Spleen (tissue), 11 donors: ENCODE measurements at regions not wholly inside any gene's neighbourhood (a gene's known extent, or its start where the extent isn't known, plus 50 kb on each side); places are given as distances from the start of the nearest gene placed in this dataset.

Experiments used
- DNase-seq: peaks from one replicate; pipeline ENCODE4 v3.0.0-alpha.2; 2020
- H3K27ac ChIP-seq, 8 donors: fragments of 200-600 bp; sonication (generic) in 7 of 8; 1 replicate in 4 of 8; 2 replicates in 4 of 8; pipeline versions ENCODE4 v1.5.0 to v1.8.0; 2016 to 2021; ENCODE audit warnings: inconsistent platforms in 4 of 8, mild to moderate bottlenecking in 4 of 8, moderate library complexity in 1 of 8
- H3K27me3 ChIP-seq, 7 donors: fragments of 200-600 bp; sonication (generic) in 6 of 7; replicated peaks in 1 of 7; 1 replicate in 4 of 7; 2 replicates in 3 of 7; pipeline versions ENCODE4 v1.5.0 to v1.8.0; 2016 to 2021; ENCODE audit warnings: inconsistent platforms in 3 of 7, mild to moderate bottlenecking in 1 of 7
- H3K36me3 ChIP-seq, 6 donors: fragments of 200-600 bp; sonication (generic) in 5 of 6; 1 replicate in 4 of 6; 2 replicates in 2 of 6; pipeline versions ENCODE4 v1.5.0 to v1.8.0; 2016 to 2021; ENCODE audit warnings: inconsistent platforms in 2 of 6
- H3K4me1 ChIP-seq, 6 donors: fragments of 200-600 bp; sonication (generic) in 5 of 6; 1 replicate in 3 of 6; 2 replicates in 3 of 6; pipeline versions ENCODE4 v1.5.0 to v1.8.0; 2016 to 2021; ENCODE audit warnings: inconsistent platforms in 3 of 6
- H3K4me3 ChIP-seq, 8 donors: fragments of 200-600 bp; sonication (generic) in 7 of 8; 1 replicate in 4 of 8; 2 replicates in 4 of 8; pipeline versions ENCODE4 v1.5.0 to v1.8.0; 2016 to 2021; ENCODE audit warnings: inconsistent platforms in 4 of 8, mild to moderate bottlenecking in 4 of 8, moderate library complexity in 2 of 8
- H3K9me3 ChIP-seq, 8 donors: fragments of 200-600 bp; sonication (generic) in 7 of 8; 1 replicate in 4 of 8; 2 replicates in 4 of 8; pipeline versions ENCODE4 v1.5.0 to v1.8.0; 2016 to 2021; ENCODE audit warnings: inconsistent platforms in 4 of 8
- POLR2A ChIP-seq, 3 donors: fragments of 450-650 bp; IDR thresholded peaks; one replicate each; pipeline ENCODE4 v1.5.1; 2017; ENCODE audit warnings: antibody characterized with exemption in 3 of 3, mild to moderate bottlenecking in 1 of 3
- POLR2AphosphoS5 ChIP-seq, 3 donors: sonication (generic); formaldehyde crosslinking; IDR thresholded peaks; one replicate each; pipeline ENCODE4 v1.5.1; 2017; ENCODE audit warnings: antibody characterized with exemption in 3 of 3
- whole genome bisulfite sequencing, 5 donors: extraction: QIAGEN DNeasy Blood & Tissue Kit in 3 of 5; methylation state at CpG; one replicate each; pipeline versions ENCODE4 v1.1.5 to v1.1.7; 2013 to 2018; 5-methylcytosine and 5-hydroxymethylcytosine counted together
- intact Hi-C: fragments of 100-400 bp; cut with DNase I; formaldehyde crosslinking; loops from one replicate; pipeline ENCODE4 v1.15.0; 2023; ENCODE audit warnings: low total_unique reads
- TF ChIP-seq, protein P1 (sequence below), 11 experiments: fragments of 200-600 bp in 7 of 11; fragments of 450-650 bp in 4 of 11; sonication (generic) in 4 of 11; IDR thresholded peaks in 8 of 11; conservative IDR thresholded peaks in 3 of 11; 1 replicate in 7 of 11; 2 replicates in 4 of 11; pipeline versions ENCODE4 v1.4.0 to v1.8.0; 2016 to 2021; ENCODE audit warnings: antibody characterized with exemption in 11 of 11, inconsistent platforms in 4 of 11, mild to moderate bottlenecking in 1 of 11
- donor health status: healthy with polysubstance abuse.
- donor health status: DM: no; HTN: no; CAD: no; lungs with moderate emphysema.
- donor health status: DM: no; HTN: no; CAD: no.
- donor health status: Bipolar disorder and iron deficiency.
- donor health status: healthy.
- donor health status: DM: no; HTN: no; CAD: no.
- donor health status: DM: yes; HTN: yes; CAD: no.

DNA sequence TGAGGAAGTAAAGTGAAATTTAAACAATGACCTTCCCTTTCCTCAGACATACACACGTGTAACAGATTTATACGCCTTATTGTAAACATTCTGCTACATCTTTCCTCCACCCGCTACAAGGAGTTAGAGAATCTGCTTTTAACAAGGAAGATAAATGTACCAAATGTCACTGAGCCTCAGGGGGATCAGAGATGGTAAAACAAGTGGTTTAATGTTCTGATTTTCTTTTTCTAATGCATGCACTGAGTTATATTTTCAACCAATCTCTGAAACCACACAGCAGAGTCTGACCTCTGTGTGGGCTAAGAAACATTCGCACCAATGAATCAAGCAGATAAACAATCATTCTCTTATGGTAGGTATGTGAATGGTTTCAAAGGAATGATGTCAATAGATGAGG lies 599.5 kb downstream of the ARL4A start:
- intact Hi-C loops = loop anchor here (10.0 kb wide), 2 partner anchors 448 to 1168 kb away; no protein-coding TSS in a partner anchor
- whole genome bisulfite sequencing, 5 donors = 38 to 51% (median 42%) methylated on average over 4 of the region's 4 CpGs
- Histone ChIP-seq H3K36me3 (no peaks in the 10 kb centered on the region), H3K4me1 (no peaks in the 10 kb centered on the region), H3K4me3 (no peak overlapping the region), H3K27me3 (no peaks in the 10 kb centered on the region), H3K9me3 (no peaks in the 10 kb centered on the region), H3K27ac (no peak overlapping the region)
- DNase-seq = no peak
- TF ChIP-seq POLR2A (IDR thresholded peaks at IDR 0.05) (no peak), POLR2AphosphoS5 (IDR thresholded peaks at IDR 0.05) (no peak)
- TF ChIP-seq, protein P1, sequence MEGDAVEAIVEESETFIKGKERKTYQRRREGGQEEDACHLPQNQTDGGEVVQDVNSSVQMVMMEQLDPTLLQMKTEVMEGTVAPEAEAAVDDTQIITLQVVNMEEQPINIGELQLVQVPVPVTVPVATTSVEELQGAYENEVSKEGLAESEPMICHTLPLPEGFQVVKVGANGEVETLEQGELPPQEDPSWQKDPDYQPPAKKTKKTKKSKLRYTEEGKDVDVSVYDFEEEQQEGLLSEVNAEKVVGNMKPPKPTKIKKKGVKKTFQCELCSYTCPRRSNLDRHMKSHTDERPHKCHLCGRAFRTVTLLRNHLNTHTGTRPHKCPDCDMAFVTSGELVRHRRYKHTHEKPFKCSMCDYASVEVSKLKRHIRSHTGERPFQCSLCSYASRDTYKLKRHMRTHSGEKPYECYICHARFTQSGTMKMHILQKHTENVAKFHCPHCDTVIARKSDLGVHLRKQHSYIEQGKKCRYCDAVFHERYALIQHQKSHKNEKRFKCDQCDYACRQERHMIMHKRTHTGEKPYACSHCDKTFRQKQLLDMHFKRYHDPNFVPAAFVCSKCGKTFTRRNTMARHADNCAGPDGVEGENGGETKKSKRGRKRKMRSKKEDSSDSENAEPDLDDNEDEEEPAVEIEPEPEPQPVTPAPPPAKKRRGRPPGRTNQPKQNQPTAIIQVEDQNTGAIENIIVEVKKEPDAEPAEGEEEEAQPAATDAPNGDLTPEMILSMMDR (IDR thresholded peaks at IDR 0.05 in 8 of 11, conservative IDR thresholded peaks at IDR 0.05 in 3 of 11) = no peak

DNA sequence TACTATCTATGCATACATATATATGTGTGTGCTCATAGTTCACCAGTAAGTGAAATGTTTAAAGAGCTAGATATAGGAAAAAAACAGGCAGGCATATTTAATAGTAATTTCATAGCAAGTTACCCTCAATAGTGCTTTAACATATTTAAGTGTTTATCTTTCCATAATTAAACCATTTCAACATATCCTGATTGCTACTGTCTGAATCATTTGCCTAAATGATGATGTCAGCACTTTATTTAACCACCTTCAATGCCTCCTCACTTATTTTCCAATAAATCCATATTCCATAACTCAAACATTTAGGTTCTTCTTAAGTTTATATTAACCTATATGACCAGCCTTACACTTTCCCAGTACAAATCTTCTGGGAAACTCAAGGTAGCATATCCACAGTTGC lies 601.1 kb downstream of the ARL4A start:
- TF ChIP-seq POLR2AphosphoS5 (IDR thresholded peaks at IDR 0.05) = no peak
- no peak for TF ChIP-seq POLR2A (IDR thresholded peaks at IDR 0.05)
- TF ChIP-seq, protein P1 (IDR thresholded peaks at IDR 0.05 in 8 of 11, conservative IDR thresholded peaks at IDR 0.05 in 3 of 11) = no peak
- H3K27me3 ChIP-seq = no peaks in the 10 kb centered on the region
- no peaks in the 10 kb centered on the region for H3K9me3 ChIP-seq
- no peak overlapping the region for H3K27ac ChIP-seq
- H3K36me3 ChIP-seq = no peaks in the 10 kb centered on the region
- intact Hi-C loops = loop anchor here (10.0 kb wide), 2 partner anchors 446 to 1166 kb away; no protein-coding TSS in a partner anchor
- no peak overlapping the region for H3K4me3 ChIP-seq
- no peaks in the 10 kb centered on the region for H3K4me1 ChIP-seq
- no peak for DNase-seq

DNA sequence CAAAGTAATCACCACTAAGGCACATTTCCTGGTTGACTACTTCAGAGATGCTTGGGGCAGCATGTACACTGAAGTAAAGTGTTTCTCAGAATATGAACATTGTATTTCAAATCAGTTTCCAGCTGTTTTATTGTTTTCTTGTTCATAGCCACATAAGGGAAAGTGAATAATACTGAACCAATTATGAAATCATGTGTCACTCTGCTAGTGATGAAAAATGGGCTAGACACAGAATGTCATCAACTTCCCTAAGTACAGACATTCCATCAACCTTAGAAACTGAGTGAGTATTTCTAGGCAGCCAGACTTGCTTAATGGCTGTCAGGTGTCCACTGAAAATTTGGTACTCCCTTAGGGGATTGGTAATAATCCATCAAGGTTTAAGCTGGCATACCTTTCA lies 603.5 kb downstream of the ARL4A start:
- TF ChIP-seq POLR2A (IDR thresholded peaks at IDR 0.05) = no peak
- TF ChIP-seq, protein P1 (IDR thresholded peaks at IDR 0.05 in 8 of 11, conservative IDR thresholded peaks at IDR 0.05 in 3 of 11) = no peak
- TF ChIP-seq POLR2AphosphoS5 (IDR thresholded peaks at IDR 0.05) = no peak
- H3K27me3 ChIP-seq = no peaks in the 10 kb centered on the region
- intact Hi-C loops = no loop called here
- DNase-seq = no peak
- no peaks in the 10 kb centered on the region for H3K9me3 ChIP-seq
- no peak overlapping the region for H3K4me3 ChIP-seq
- H3K4me1 ChIP-seq = no peaks in the 10 kb centered on the region
- no peak overlapping the region for H3K27ac ChIP-seq
- H3K36me3 ChIP-seq = no peaks in the 10 kb centered on the region

- intact Hi-C loops = no loop called here
- no peak overlapping the region for H3K4me3 ChIP-seq
- H3K27ac ChIP-seq = no peak overlapping the region
- WGBS, 5 donors = 75 to 89% (median 82%) methylated on average over 2 of the region's 2 CpGs
- no peaks in the 10 kb centered on the region for H3K36me3 ChIP-seq
- TF ChIP-seq POLR2AphosphoS5 (IDR thresholded peaks at IDR 0.05) (no peak), POLR2A (IDR thresholded peaks at IDR 0.05) (no peak)
- TF ChIP-seq, protein P1 (IDR thresholded peaks at IDR 0.05 in 8 of 11, conservative IDR thresholded peaks at IDR 0.05 in 3 of 11) = no peak
- H3K4me1 ChIP-seq = no peaks in the 10 kb centered on the region
- DNase-seq = no peak
- H3K27me3 ChIP-seq = no peaks in the 10 kb centered on the region
- H3K9me3 ChIP-seq = no peaks in the 10 kb centered on the region
These were observed 606.0 kb downstream of the ARL4A start for GRCh38 chr7:13293264-13294002.
